HG03354 (cell line): ENCODE measurements at regions not wholly inside any gene's neighbourhood (a gene's known extent, or its start where the extent isn't known, plus 50 kb on each side); places are given as distances from the start of the nearest gene placed in this dataset.

Experiments used
- ATAC-seq: cut with Tn5 transposase; IDR thresholded peaks from one replicate; pipeline ENCODE4 v1.9.1; 2021; ENCODE audit warnings: mild to moderate bottlenecking; ENCODE audit not compliant: unreplicated experiment, poor library complexity, severe bottlenecking

DNA sequence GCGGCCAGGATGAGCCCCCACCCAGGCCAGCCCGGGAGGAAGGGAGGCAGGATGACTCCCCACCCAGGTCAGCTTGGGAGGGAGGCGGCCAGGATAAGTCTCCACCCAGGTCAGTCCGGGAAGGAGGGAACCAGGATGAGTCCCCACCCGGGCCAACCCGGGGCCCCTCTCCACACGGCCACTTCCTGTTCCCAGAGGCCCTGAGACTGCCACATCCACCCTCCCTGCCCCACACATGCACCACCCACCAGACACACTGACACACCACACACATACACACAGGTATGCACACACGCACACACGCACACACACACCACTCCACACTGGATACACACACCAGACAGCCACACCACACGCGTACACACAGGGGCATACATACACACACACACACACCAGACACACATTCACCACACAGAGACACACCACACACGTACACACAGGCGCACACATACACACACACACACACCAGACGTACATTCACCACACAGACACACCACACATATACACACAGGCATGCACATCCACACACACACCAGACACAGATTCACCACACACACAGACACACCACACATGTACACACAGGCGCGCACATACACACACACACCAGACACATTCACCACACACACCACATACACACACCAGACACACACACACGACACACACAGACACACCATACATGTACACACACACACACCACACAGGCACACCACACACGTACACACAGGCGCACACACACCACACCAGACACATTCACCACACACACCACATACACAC, 84.9 kb upstream of the PRR5 start:
- no peak for ATAC-seq

DNA sequence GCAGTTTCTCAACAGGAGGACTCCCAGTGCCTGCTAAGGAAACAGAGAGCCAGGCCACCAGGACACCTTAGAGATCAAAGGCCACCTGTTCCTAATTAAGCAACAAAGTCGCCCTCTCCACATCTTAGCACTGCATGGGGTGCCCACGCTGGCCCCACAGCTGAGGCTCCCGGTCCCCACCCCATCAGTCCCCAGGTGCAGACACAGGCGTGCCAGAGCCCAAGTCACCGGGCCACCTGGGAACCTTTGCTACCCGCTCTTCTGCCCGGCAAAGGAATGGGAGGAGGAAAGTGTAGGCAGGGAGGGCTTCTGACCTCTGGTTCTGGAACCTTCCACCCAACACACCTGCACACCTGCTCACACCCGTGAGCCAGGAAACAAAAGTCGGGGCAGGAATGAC, 85.5 kb upstream of the PRR5 start:
- ATAC-seq = no peak

DNA sequence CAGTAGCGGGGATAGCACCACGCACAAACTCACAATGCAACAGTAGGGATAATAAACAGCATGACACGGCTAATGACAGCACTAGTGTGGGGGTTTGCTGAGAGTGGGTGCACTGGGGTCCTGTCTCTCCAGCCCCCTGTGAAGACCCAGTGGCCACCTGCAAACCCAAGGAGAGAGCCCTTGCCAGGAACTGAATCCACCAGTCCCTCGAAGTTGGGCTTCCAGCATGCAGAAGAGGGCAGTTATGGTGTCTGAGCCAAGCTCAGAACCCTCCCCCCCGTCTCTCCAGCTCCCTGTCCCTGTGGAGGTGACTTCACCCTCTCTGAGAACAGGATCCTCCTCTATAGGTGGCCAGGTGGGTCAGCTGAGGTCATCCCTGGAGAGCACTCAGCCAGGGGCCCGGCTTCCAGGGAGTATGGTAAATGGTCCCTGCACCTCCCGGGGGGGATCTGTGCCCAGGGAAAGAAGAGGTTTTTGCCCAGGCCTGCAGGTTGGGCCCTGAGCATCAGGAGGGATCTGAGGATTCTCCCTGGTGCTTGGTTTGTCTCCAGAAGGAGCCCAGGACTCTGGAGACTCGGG, 86.3 kb upstream of the PRR5 start:
- no peak for ATAC-seq

DNA sequence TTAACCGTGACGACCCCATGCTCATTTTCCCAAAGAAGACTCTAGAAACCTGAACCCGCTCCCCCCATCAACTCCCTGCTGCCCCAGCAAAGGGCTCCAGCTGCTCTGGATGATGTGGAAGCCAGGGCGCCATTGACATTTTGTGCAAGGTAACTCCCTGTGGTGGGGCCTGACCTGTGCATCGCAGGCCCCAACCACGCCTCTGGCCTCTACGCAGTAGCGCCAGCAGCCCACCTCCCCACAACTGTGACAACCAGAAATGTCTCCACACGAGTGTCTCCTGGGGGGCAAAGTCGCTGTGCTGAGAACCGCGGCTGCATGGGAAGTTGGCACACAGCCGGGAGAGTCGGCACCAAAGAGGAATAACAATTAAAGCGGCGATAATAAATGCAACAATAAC, 86.9 kb upstream of the PRR5 start:
- ATAC-seq = no peak

DNA sequence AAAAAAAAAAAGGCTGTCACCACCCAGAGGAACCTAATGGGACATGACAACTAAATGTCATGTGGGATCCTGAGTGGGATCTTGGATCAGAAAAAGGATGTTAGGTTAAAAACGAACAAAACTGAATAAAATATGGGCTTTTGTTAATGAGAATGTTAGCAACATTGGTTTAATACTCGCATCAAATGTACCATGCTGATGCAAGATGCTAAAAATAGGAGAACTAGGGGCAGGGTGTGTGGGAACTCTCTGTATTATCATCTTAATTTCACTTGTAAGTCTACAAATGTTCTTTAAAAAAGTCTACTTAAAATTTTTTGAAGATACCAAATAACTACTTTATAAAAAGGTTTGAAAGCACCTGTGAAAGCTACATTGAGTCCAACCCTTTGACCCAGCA, 88.8 kb upstream of the PRR5 start:
- ATAC-seq = no peak

DNA sequence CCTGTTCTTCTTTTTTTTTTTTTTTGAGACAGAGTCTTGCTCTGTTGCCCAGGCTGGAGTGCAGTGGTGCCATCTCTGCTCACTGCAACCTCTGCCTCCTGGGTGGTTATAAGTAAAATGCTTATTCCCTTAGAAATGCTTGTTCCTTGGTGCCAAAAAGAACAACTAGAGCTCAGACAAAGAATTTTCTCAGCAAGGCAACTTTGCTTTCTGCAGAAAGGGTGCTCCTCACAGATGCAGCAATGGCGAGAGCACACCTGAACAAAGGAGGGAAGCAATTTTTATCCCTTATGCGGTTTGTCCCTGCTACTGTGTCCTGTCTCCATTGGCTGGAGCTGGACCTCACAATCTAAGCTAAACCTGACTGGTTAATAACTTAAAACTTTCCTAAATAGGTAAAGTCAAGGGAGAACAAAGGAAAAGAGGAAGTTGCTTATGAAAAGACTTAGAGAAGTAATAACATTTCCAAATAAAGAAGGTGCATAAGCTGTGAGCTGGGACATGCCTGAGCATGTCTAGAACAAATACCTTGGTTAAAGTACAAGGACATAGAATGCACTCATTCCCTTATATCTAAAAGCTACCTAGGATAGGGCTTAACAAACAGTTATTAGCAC, 90.0 kb upstream of the PRR5 start:
- ATAC-seq = no peak

DNA sequence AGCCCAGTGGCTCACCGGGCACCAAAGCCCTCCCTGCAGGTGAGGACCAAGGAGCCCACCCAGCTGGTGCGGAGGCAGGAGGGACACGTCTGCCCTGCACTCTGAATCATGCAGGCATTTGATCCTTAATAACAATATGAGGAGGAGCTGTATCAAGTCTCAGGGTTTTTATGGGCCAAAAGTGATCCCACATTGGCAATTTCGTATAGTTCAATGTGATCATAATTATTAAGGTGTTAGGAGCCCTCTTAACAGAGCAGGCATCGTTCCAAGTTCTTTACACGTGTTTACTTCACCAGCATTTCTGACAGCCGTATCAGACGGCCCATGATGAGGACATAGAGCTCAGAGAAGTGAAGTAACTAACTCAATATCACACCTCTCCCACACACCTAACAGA, 91.9 kb upstream of the PRR5 start:
- ATAC-seq = no peak

DNA sequence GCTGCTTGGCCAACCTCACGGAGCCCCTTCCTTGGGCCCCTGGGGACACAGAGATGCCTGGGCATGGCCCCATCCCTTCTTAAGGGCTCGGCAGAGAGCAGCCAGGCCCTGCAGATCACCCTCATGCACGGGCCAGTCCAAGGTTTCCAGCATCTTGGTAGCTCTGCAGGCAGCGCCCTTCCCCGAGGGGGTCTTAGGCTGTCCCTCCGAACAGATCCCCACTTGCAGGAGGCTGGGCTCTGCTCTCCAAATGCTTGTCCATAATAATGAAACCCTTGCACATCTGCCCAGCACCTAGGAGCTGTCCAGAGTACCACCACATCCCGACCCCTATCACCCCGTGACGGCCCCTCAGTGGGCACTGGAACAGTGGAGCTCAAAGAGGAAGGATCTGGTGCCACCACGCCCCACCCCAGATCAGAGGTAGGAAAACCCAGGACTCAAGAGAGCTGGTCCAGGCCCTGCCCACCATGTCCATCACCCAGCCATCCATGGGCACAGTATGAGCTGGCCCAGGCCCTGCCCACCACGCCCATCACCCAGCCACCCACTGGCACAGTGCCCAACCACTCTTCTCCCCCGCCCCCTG, 92.5 kb upstream of the PRR5 start:
- ATAC-seq = no peak

DNA sequence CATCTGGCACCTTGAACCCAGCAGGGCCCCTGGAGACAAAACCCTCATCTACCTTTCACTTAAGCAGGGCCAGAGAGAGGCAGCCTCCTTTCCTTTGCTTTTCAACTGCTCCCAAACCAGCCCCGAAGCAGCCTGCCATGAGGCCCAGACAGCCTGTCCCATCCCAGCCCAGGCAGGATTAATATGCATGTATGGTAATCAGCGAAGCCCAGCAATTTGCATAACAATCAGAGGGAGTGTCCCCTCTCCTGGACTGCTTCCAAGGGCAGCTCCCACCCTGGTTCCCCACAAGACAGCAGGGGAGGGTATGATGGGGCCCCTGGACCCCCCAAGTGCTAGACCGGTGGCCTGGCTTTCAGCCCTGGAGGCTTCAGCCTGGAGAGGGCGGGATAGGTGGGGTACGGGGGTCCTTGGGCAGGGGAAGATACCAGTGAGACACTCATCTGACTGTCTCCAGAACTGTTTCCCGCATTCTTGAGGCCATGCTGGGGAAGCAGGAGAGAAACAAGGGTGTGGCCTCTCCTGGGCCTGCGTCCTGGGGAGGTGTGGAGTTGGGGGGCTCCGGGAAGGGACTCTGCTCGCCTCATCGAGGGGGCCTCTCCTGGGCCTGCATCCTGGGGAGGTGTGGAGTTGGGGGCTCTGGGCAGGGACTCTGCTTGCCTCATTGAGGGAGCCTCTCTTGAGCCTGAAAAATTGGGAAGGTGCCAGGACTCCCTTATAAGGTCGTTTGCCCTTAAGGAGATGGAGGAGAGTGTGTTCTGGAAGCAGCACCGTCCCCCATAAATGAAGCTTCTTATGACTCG, 93.2 kb upstream of the PRR5 start:
- no peak for ATAC-seq

DNA sequence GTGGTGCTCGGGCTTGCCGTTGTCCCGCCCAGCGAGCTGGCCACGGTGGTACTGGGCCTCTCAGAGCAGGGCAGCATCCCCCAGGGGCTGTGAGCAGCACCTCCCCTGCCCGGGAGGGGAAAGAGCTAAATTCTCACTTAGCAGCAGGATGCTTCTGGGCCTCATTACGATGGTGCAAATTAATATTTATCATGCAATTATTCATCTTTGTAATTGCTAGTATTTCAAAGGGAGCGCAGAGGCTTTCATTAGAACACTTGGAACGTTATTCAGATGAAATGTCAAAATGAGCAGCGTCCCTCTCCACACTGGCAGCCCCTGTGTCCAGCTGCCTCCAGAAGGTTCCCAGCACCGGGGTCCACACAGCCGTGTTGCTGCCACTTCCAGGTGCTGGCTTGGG, 95.9 kb upstream of the PRR5 start:
- ATAC-seq = no peak

DNA sequence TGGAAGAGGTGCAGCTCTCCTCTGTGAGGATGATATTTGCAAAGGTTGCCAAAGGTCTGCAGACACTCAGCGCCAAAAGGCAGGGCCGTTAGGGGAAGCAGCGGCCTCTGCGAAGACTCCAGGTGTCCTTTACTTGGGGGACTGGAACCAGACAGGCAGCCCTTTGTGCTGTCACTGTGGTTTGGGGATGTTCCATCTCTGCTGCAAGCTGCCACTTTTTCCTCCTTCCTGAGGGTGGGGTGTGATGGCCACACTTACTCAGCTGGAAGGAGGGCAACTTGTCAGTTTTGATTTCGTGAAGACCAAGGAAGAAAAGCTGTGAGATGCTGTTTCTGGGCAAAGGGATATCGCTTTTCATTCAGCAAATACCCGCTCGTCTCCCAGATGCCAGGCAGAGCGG, 96.5 kb upstream of the PRR5 start:
- ATAC-seq = no peak

DNA sequence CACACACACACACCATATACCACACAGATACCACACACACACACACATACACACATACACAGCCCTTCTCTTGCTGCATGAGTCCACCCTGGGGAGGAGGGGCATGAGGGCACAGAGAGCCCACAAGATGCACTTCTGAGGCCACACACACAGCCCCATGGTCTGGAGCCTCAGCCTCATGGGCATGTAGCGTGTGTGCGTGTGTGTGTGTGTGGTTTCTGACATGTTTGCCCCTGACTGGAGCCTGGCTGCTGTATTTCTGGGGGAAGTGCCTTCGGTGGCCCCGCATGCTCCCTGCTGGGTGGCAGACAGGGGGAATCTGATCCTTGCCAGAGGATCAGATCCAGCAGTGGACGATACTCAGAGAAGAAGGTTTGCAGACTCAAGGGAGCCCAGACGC, 97.0 kb upstream of the PRR5 start:
- no peak for ATAC-seq

DNA sequence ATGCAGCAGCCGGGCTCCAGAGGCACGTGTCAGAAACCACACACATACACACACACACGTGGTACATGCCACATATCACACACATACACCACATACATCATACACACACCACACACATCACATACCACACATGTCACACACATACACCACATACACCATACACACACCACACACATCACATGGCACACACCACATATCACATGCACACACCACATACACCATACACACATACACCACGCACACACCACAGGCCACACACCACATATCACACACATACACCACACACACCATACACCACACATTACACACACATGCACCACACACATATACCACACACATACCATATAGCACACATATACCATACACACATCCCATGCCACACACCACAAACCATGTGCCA, 97.5 kb upstream of the PRR5 start:
- ATAC-seq = no peak

DNA sequence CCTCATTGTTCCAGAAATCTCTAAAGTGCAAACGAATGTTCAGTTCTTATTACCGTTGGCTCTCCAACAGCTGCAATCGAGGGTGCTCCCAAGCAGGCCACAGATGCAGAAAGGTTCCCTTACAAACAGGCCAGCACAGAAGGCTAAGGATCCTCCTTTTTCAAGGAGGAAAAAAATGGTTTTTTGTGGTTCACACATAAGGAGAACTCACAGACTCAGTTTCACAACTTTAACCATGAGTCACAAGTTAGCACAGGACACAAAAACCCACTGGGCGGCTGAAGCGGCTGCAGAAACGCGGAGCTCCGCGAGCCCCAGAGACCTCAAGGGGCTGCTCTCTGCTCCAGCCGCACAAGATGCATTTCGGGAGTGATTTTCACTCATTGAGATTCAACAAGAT, 98.2 kb upstream of the PRR5 start:
- no peak for ATAC-seq

DNA sequence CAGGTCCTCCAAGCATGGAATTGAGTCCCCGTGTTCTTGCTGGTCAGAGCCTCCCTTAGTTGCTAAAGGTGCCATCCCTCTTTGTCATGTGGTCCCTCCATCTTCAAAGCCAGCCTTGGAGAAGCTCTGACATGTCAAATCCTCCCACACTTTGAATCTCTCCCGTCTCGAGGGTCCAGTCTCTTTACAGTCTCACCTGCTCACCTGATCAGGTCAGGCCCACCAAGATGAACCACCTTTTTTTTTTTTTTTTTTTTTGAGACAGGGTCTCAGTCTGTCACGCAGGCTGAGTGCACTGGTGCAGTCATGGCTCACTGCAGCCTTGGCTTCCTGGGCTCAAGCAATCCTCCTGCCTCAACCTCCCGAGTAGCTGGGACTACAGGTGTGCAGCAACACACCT, 100.3 kb upstream of the PRR5 start:
- no peak for ATAC-seq

DNA sequence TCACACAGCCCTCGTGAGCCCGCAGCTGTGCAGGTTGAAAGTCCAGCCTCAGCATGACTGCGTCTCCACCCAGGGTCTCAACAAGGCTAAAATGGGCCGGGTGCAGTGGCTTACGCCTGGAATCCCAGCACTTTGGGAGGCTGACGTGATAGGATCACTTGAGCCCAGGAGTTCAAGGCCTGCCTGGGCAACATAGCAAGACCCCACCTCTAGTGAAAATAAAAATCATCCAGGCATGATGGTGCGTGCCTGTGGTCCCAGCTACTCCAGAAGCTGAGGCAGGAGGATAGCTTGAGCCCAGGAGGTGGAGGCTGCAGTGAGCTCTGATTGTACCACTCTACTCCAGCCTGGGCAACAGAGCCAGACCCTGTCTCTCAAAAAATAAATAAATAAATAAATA, 100.8 kb upstream of the PRR5 start:
- no peak for ATAC-seq

DNA sequence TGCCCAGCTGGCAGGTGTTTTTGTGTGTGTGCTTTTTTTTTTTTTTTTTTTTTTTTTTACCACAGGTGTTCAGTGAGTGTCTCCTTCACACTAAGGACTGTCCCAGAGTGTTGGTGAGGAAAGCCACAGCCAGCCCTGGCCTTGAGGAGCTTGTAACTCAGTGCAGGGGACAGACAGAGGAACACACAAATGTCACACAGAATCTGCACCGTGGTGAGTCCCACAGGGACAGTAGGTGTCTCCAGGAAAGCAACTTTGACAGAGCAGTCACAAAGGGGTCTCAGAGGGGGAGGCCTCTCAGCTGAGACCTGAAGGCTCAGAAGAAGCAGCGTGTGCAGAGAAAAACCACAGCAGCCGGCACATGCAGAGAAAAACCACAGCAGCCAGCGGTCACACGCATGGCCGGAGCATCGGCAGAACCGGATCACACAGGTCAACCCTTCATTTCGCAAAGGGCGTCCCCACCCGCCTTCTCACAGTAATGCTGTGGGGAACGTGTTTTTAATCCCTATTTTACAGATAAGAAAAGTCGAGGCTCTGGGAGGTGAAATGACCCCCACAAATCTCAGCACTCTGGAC, 101.7 kb upstream of the PRR5 start:
- no peak for ATAC-seq

DNA sequence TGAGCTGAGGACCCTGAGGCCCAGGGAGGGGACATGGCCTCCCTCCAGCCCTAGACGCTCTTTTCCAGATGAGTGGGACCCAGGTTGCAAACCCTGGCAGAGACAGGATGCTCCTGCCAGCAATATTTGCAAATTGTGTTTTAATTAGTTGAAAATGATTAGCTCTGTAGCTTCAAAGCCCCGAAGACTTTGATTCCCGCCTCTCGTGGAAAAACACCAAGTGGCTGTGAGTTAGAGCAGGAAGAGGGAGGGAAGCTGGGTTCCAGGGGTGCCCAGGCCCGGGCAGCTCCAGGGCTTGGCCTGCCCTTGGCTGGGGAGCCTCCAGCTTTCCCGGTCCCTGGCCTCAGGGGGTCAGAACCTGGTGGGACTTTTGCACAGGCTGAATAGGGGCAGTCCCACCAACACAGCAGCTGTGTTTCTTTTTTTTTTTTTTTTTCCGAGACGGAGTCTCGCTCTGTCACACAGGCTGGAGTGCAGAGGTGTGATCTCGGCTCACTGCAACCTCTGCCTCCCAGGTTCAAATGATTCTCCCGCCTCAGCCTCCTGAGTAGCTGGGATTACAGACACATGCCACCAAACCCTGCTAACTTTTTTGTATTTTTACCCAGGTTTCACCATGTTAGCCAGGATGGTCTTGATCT, 101.6 kb upstream of the RTL6 start:
- ATAC-seq = no peak

DNA sequence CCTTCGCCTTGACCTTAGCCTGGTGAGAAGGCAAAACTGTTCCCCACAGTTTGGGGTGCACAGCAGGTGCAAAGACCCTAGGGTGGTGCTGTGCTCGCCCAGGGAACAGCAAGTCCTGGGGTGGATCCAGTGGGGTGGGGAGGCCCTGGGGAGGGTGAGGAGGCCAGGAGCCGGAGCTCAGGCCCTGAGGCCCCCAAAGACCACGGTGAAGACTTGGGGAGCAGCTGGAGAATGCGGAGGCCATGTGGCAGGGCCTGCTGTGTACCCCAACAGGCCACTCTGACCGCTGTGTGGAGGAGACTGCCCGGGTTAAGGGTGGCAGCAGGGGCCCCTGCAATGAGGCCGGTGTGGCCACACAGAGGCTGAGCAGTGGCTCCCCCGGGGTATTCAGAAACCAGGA, 101.1 kb upstream of the RTL6 start:
- ATAC-seq = no peak

DNA sequence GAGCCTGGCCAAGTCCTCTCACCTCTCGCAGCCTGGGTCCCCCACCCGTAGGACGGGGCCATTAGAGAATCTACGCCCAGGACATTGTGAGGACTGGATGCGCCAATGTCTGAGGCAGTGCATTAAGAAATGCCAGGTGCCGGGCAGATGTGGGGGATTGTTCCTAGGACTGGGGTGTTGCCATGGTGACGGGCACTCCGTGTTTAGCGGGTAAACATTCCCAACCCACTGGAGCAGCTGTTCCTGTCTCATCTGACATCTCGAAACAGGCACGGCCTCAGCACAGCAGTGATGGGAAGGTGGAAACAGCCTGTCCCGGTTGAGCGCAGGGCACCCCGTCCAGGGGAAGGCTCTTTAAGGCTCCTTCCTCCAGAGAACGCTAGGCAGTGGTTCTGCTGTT, 99.6 kb upstream of the RTL6 start:
- no peak for ATAC-seq
